PC-3 (cell line): ENCODE measurements at regions not wholly inside any gene's neighbourhood (a gene's known extent, or its start where the extent isn't known, plus 50 kb on each side); places are given as distances from the start of the nearest gene placed in this dataset.

Experiments
- ATAC-seq: fragments of 200-7000 bp; cut with Tn5 transposase; 2 replicates; pipeline ENCODE4 v1.9.1; 2020; ENCODE audit warnings: mild to moderate bottlenecking, moderate library complexity
- BruUV-seq: library from RNA; stranded (reverse); fragments of 400-500 nt; replicated peaks from 2 replicates; lab custom pipeline; 2021; lab: Mats Ljungman, UMichigan
- CTCF ChIA-PET: fragments of 300-600 bp; sonication (Branson Sonifier 250); formaldehyde crosslinking; loops from one replicate; lab custom pipeline; 2022; ENCODE audit warnings: antibody characterized with exemption; lab: Charles Lee
- POLR2A ChIA-PET: fragments of 300-600 bp; sonication (Branson Sonifier 250); formaldehyde crosslinking; loops from one replicate; lab custom pipeline; 2022; ENCODE audit warnings: antibody characterized with exemption; ENCODE audit not compliant: unreplicated experiment; lab: Charles Lee
- DNase-seq: peaks from one replicate; pipeline ENCODE4 v3.0.0-alpha.2; 2015
- H2AFZ ChIP-seq: fragments of 300-600 bp; sonication (generic); 2 replicates; pipeline ENCODE4 v1.6.0; 2016; ENCODE audit warnings: antibody characterized with exemption, low read length
- H3F3A ChIP-seq: fragments of 300-600 bp; sonication (generic); one replicate; pipeline ENCODE4 v1.6.0; 2017; ENCODE audit warnings: antibody characterized with exemption, low read length, control low read depth, mild to moderate bottlenecking; ENCODE audit not compliant: unreplicated experiment
- H3K27ac ChIP-seq: fragments of 300-600 bp; sonication (generic); 2 replicates; pipeline ENCODE4 v1.5.1; 2016; ENCODE audit warnings: mild to moderate bottlenecking, low read length
- H3K27me3 ChIP-seq: fragments of 300-600 bp; sonication (generic); 2 replicates; pipeline ENCODE4 v1.6.1; 2016; ENCODE audit warnings: low read length, mixed read lengths
- H3K36me3 ChIP-seq: fragments of 300-600 bp; sonication (generic); 2 replicates; pipeline ENCODE4 v1.6.1; 2016; ENCODE audit warnings: low read depth, mixed run types, low read length, mixed read lengths
- H3K4me1 ChIP-seq: fragments of 300-600 bp; sonication (generic); 2 replicates; pipeline ENCODE4 v1.5.1; 2016; ENCODE audit warnings: low read length; ENCODE audit not compliant: insufficient read depth
- H3K4me2 ChIP-seq: fragments of 300-600 bp; sonication (generic); 2 replicates; pipeline ENCODE4 v1.6.0; 2016; ENCODE audit warnings: low read length
- H3K4me3 ChIP-seq: fragments of 300-600 bp; sonication (generic); 2 replicates; pipeline ENCODE4 v1.5.1; 2016; ENCODE audit warnings: mild to moderate bottlenecking, low read length, mixed read lengths
- H3K79me2 ChIP-seq: fragments of 300-600 bp; sonication (generic); 2 replicates; pipeline ENCODE4 v1.6.1; 2017; ENCODE audit warnings: low read length, mixed read lengths
- H3K9ac ChIP-seq: fragments of 300-600 bp; sonication (generic); 2 replicates; pipeline ENCODE4 v1.6.0; 2016; ENCODE audit warnings: mild to moderate bottlenecking, low read length
- H3K9me2 ChIP-seq: fragments of 300-600 bp; sonication (generic); replicated peaks from 2 replicates; pipeline ENCODE4 v1.6.1; 2016; ENCODE audit warnings: mixed run types, low read length, mixed read lengths
- H3K9me3 ChIP-seq: fragments of 300-600 bp; sonication (generic); 2 replicates; pipeline ENCODE4 v1.6.1; 2016; ENCODE audit warnings: low read length, mixed read lengths
- H4K20me1 ChIP-seq: fragments of 300-600 bp; sonication (generic); 2 replicates; pipeline ENCODE4 v1.6.1; 2016; ENCODE audit warnings: low read length, mixed read lengths
- CTCF ChIP-seq: fragments of 300-600 bp; sonication (generic); conservative IDR thresholded peaks from 2 replicates; pipeline ENCODE4 v1.5.1; 2017; ENCODE audit warnings: antibody characterized with exemption, low read depth, mild to moderate bottlenecking, low read length
- EZH2 ChIP-seq: fragments of 300-600 bp; sonication (generic); IDR thresholded peaks from one replicate; pipeline ENCODE4 v1.6.1; 2017; ENCODE audit warnings: antibody characterized with exemption, mild to moderate bottlenecking, low read length; ENCODE audit not compliant: unreplicated experiment
- EZH2phosphoT487 ChIP-seq: fragments of 300-600 bp; sonication (generic); IDR thresholded peaks from 2 replicates; pipeline ENCODE4 v1.6.1; 2018; ENCODE audit warnings: mild to moderate bottlenecking, antibody characterized with exemption, low read length, borderline replicate concordance
- intact Hi-C: fragments of 100-400 bp; cut with micrococcal nuclease; formaldehyde crosslinking; loops from 2 replicates; pipeline ENCODE4 v1.9.0; 2023

GRCh38 chr6:14639983-14640599 is 522.5 kb downstream of the CD83 start:
- Histone ChIP-seq H3K27me3 (no peaks in the 10 kb centered on the region), H4K20me1 (no peaks in the 10 kb centered on the region), H3K9ac (no peak overlapping the region), H3K4me1 (peaks cover 23% of the 10 kb centered on the region), H2AFZ (no peak overlapping the region), H3K4me3 (no peak overlapping the region), H3K36me3 (no peaks in the 10 kb centered on the region), H3F3A (no peaks in the 10 kb centered on the region), H3K79me2 (no peaks in the 10 kb centered on the region), H3K27ac (no peak overlapping the region), H3K9me2 (no peaks in the 10 kb centered on the region), H3K9me3 (no peaks in the 10 kb centered on the region), H3K4me2 (no peak overlapping the region)
- POLR2A ChIA-PET: no interaction called here
- TF ChIP-seq CTCF: no peak
- TF ChIP-seq EZH2: no peak
- TF ChIP-seq EZH2phosphoT487: no peak
- ATAC-seq: no peak
- intact Hi-C loops: no loop called here
- no peak for DNase-seq
- CTCF ChIA-PET: no interaction called here
- no TSS peak for BruUV-seq

GRCh38 chr6:14640631-14641030 is 523.1 kb downstream of the CD83 start:
- no peak overlapping the region for H3K9ac ChIP-seq
- CTCF ChIA-PET: no interaction called here
- H2AFZ ChIP-seq: no peak overlapping the region
- H4K20me1 ChIP-seq: no peaks in the 10 kb centered on the region
- no peak for ATAC-seq
- no peaks in the 10 kb centered on the region for H3K36me3 ChIP-seq
- H3K9me3 ChIP-seq: no peaks in the 10 kb centered on the region
- H3K27ac ChIP-seq: no peak overlapping the region
- no TSS peak for BruUV-seq
- POLR2A ChIA-PET: no interaction called here
- H3K9me2 ChIP-seq: no peaks in the 10 kb centered on the region
- no peak overlapping the region for H3K4me3 ChIP-seq
- H3K4me2 ChIP-seq: no peak overlapping the region
- intact Hi-C loops: no loop called here
- no peaks in the 10 kb centered on the region for H3K27me3 ChIP-seq
- TF ChIP-seq EZH2phosphoT487: no peak
- TF ChIP-seq CTCF: no peak
- TF ChIP-seq EZH2: no peak
- H3K79me2 ChIP-seq: no peaks in the 10 kb centered on the region
- no peak for DNase-seq
- H3F3A ChIP-seq: no peaks in the 10 kb centered on the region
- peaks cover 19% of the 10 kb centered on the region for H3K4me1 ChIP-seq

GRCh38 chr6:14641423-14642135 is 524.0 kb downstream of the CD83 start:
- Histone ChIP-seq H2AFZ (no peak overlapping the region), H4K20me1 (no peaks in the 10 kb centered on the region), H3K79me2 (no peaks in the 10 kb centered on the region), H3F3A (no peaks in the 10 kb centered on the region), H3K36me3 (no peaks in the 10 kb centered on the region), H3K9ac (no peak overlapping the region), H3K4me3 (no peak overlapping the region), H3K4me2 (no peak overlapping the region), H3K9me2 (no peaks in the 10 kb centered on the region), H3K27me3 (no peaks in the 10 kb centered on the region), H3K4me1 (peaks cover 19% of the 10 kb centered on the region), H3K9me3 (no peaks in the 10 kb centered on the region), H3K27ac (no peak overlapping the region)
- POLR2A ChIA-PET: no interaction called here
- CTCF ChIA-PET: no interaction called here
- DNase-seq (no peak), ATAC-seq (no peak)
- TF ChIP-seq EZH2 (no peak), CTCF (no peak)
- intact Hi-C loops: no loop called here
- no TSS peak for BruUV-seq
